ENCODE measurements at regions not wholly inside any gene's neighbourhood (a gene's known extent, or its start where the extent isn't known, plus 50 kb on each side); places are given as distances from the start of the nearest gene placed in this dataset.

- no peak for DNase-seq
These were observed 53.4 kb upstream of the STK17B start for GRCh38 chr2:196224756-196225155.

GRCh38 chr2:196225213-196225612 lies 53.8 kb upstream of the STK17B start:
- no peak for DNase-seq

- no peak for DNase-seq
These were observed 54.8 kb upstream of the STK17B start for GRCh38 chr2:196226058-196226706.

GRCh38 chr2:196226707-196227065 lies 55.3 kb upstream of the STK17B start:
- no peak for DNase-seq

GRCh38 chr2:196229013-196229412 lies 57.6 kb upstream of the STK17B start:
- DNase-seq: no peak

- peak; percentile 41 for DNase-seq
These were observed 58.9 kb upstream of the STK17B start for GRCh38 chr2:196230061-196230854.

GRCh38 chr2:196233021-196233804 lies 61.8 kb upstream of the STK17B start:
- DNase-seq: no peak

GRCh38 chr2:196233805-196234475 lies 62.6 kb upstream of the STK17B start:
- DNase-seq: no peak

- peak; percentile 62 for DNase-seq
These were observed 63.3 kb upstream of the STK17B start for GRCh38 chr2:196234672-196235071.

- no peak for DNase-seq
These were observed 67.5 kb upstream of the STK17B start for GRCh38 chr2:196238836-196239380.

- peak; percentile 71 for DNase-seq
These were observed 68.5 kb upstream of the STK17B start for GRCh38 chr2:196239622-196240587.

GRCh38 chr2:196241175-196241574 lies 69.8 kb upstream of the STK17B start:
- DNase-seq: no peak

- DNase-seq: no peak
These were observed 70.8 kb upstream of the STK17B start for GRCh38 chr2:196242131-196242620.

GRCh38 chr2:196244516-196244915 lies 73.1 kb upstream of the STK17B start:
- no peak for DNase-seq

- no peak for DNase-seq
These were observed 73.6 kb upstream of the STK17B start for GRCh38 chr2:196244966-196245365.

- no peak for DNase-seq
These were observed 74.2 kb upstream of the STK17B start for GRCh38 chr2:196245378-196246140.

- no peak for DNase-seq
These were observed 76.0 kb upstream of the STK17B start for GRCh38 chr2:196247114-196247975.

GRCh38 chr2:196247976-196248280 lies 76.5 kb upstream of the STK17B start:
- no peak for DNase-seq

- no peak for DNase-seq
These were observed 77.2 kb upstream of the STK17B start for GRCh38 chr2:196248467-196249094.

All from stimulated activated naive CD4-positive, alpha-beta T cell treated with Interleukin-2 at 50 U/mL for 16 hours (primary cell).